Dendritic cell treated with granulocyte-macrophage colony-stimulating factor and Interleukin-4, amounts not matched to agents 40 ng/mL and 50 ng/mL, for 4 days (primary cell): ENCODE measurements at regions not wholly inside any gene's neighbourhood (a gene's known extent, or its start where the extent isn't known, plus 50 kb on each side); places are given as distances from the start of the nearest gene placed in this dataset.
"Not testable (repeated sequence)": the region's sequence is repeated elsewhere in the genome, so short reads cannot be mapped to it uniquely, and the experiment has no call there.

ENCODE experiments used
- H3K27ac Mint-ChIP-seq: one replicate; pipeline ENCODE4 v1.8.0; 2022; ENCODE audit warnings: mild to moderate bottlenecking, mixed read lengths
- H3K27me3 Mint-ChIP-seq: one replicate; pipeline ENCODE4 v1.8.0; 2022; ENCODE audit warnings: mild to moderate bottlenecking, mixed read lengths
- H3K36me3 Mint-ChIP-seq: one replicate; pipeline ENCODE4 v1.8.0; 2022; ENCODE audit warnings: low read depth, mixed read lengths
- H3K4me1 Mint-ChIP-seq: one replicate; pipeline ENCODE4 v1.8.0; 2022; ENCODE audit warnings: low read depth, mixed read lengths
- H3K4me3 Mint-ChIP-seq: one replicate; pipeline ENCODE4 v1.8.0; 2022; ENCODE audit warnings: mild to moderate bottlenecking, moderate library complexity, mixed read lengths
- H3K9me3 Mint-ChIP-seq: one replicate; pipeline ENCODE4 v1.8.0; 2022; ENCODE audit warnings: mixed read lengths
- intact Hi-C: fragments of 100-400 bp; cut with micrococcal nuclease; formaldehyde crosslinking; loops from one replicate; pipeline ENCODE4 v1.15.0; 2022

DNA sequence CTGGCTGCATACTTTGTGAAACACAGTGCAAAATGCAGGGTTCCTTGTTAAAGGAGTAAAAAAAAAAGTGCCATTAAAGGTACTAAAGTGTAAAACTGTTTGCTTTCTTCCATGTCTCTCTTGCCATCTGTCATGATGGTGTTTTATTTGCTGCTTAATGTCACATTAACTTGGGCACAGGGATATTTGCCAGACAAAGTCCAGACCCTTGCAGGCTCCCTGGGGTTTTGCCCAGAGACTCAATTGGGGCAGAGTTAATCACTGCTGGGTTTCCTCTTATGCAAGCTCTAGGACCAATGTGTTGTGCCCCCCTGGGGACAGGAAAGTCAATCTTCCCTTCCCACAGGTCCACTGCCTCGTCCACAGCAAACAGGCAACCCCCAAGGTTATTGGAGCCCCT, 274.3 kb upstream of the SGCD start:
- H3K27me3 Mint-ChIP-seq, result no peaks in the 10 kb centered on the region
- intact Hi-C loops, result no loop called here
- H3K4me1 Mint-ChIP-seq, result no peaks in the 10 kb centered on the region
- H3K4me3 Mint-ChIP-seq, result no peak overlapping the region
- peaks cover 8% of the 10 kb centered on the region for H3K9me3 Mint-ChIP-seq
- no peaks in the 10 kb centered on the region for H3K36me3 Mint-ChIP-seq
- H3K27ac Mint-ChIP-seq, result no peak overlapping the region

DNA sequence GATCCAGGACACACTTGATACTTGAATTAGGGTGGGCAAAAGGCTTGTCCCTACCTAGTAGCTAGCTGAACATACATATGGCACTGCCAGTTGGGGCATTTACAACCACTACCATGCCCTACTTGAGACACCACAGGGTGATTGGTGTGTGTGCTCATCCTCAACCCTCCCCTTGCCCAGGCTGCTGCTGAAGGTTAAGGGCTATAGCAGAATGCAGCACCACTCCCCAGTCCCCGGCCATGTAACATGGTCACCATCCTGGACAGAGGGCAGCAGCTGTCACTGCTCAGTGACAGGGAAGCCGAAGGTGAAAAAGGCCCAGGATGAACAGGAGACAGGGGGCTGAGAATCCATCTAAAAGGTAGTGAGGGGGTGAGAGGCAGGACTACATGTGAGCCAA, 273.9 kb upstream of the SGCD start:
- no peak overlapping the region for H3K27ac Mint-ChIP-seq
- intact Hi-C loops, result no loop called here
- H3K4me1 Mint-ChIP-seq, result no peaks in the 10 kb centered on the region
- no peak overlapping the region for H3K4me3 Mint-ChIP-seq
- H3K36me3 Mint-ChIP-seq, result no peaks in the 10 kb centered on the region
- no peaks in the 10 kb centered on the region for H3K27me3 Mint-ChIP-seq
- H3K9me3 Mint-ChIP-seq, result peaks cover 8% of the 10 kb centered on the region

- Mint-ChIP-seq H3K4me1 (no peaks in the 10 kb centered on the region), H3K36me3 (no peaks in the 10 kb centered on the region), H3K9me3 (peaks cover 56% of the 10 kb centered on the region), H3K27me3 (no peaks in the 10 kb centered on the region), H3K4me3 (no peak overlapping the region), H3K27ac (no peak overlapping the region)
- intact Hi-C loops, result no loop called here
These were observed 250.1 kb upstream of the SGCD start for GRCh38 chr5:156076912-156077311.

- intact Hi-C loops, result no loop called here
- H3K27ac Mint-ChIP-seq, result no peak overlapping the region
- H3K4me1 Mint-ChIP-seq, result no peaks in the 10 kb centered on the region
- no peak overlapping the region for H3K4me3 Mint-ChIP-seq
- H3K36me3 Mint-ChIP-seq, result no peaks in the 10 kb centered on the region
- peaks cover 35% of the 10 kb centered on the region for H3K9me3 Mint-ChIP-seq
- no peaks in the 10 kb centered on the region for H3K27me3 Mint-ChIP-seq
These were observed 239.3 kb upstream of the SGCD start for GRCh38 chr5:156087577-156088110.

DNA sequence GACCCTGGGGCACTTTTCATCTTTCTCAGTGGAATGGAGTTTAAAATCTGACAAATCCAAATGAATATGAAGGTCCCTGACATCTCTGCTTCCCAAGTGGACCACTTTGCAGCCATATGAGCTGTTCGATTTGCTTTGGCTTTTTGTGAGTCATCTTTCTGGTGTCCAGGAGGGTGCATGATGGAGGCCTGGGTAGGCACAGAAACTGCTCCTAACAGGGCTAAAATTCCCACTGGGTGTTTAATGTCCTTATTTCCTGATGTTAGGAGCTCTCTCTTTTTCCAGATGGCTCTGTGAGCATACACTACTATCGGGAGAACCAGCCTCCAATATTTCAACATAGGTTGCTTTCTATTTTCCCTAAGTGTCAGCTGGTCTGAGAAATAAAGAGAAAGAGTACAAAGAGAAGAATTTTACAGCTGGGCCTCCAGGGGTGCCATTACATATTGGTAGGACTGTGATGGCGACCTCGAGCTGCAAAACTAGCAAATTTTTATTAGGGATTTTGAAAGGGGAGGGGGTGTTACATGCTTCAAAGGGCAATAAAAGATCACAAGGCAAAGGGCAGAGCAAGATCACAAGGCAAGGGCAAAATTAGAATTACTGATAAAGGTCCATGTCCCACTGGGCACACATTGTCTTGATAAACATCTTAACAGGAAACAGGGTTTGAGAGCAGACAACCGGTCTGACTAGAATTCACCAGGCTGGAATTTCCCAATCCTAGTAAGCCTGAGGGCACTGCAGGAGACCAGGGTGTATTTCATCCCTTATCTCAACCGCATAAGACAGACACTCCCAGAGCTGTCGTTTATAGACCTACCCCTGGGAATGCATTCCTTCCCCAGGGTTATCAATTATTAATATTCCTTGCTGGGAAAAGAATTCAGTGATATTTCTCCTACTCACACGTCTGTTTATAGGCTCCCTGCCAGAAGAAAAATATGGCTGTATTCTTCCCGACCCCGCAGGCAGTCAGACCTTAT, 236.7 kb upstream of the SGCD start:
- H3K36me3 Mint-ChIP-seq, H3K27ac Mint-ChIP-seq, intact Hi-C loops, H3K27me3 Mint-ChIP-seq, H3K4me3 Mint-ChIP-seq, H3K4me1 Mint-ChIP-seq: not testable (repeated sequence)
- H3K9me3 Mint-ChIP-seq, result peaks cover 61% of the 10 kb centered on the region

GRCh38 chr5:156093024-156093423, 233.9 kb upstream of the SGCD start:
- H3K36me3 Mint-ChIP-seq, result no peaks in the 10 kb centered on the region
- no peak overlapping the region for H3K27ac Mint-ChIP-seq
- H3K4me1 Mint-ChIP-seq, result no peaks in the 10 kb centered on the region
- intact Hi-C loops, result no loop called here
- peaks cover 57% of the 10 kb centered on the region for H3K9me3 Mint-ChIP-seq
- H3K4me3 Mint-ChIP-seq, result no peak overlapping the region
- no peaks in the 10 kb centered on the region for H3K27me3 Mint-ChIP-seq

DNA sequence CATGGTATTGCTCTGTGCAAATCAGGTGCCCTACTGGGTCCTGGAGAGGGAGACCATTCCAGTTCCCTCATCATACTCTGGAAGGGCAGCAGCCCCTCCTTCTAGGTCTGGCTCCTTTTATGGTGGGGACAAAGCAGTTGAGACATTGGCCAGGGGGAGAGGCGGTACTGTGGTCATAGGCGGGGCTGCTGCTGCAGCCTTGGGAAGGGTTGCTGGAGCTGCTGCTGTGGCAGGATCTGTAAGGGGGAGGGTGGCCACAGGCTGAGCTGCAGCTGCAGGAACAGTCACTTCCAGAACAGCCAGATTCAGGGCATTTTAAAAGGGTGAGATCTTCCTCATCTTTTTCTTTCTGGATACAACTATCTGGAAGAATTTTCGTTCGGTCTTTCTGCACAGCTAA, 233.0 kb upstream of the SGCD start:
- intact Hi-C loops, result no loop called here
- peaks cover 56% of the 10 kb centered on the region for H3K9me3 Mint-ChIP-seq
- no peaks in the 10 kb centered on the region for H3K4me1 Mint-ChIP-seq
- no peaks in the 10 kb centered on the region for H3K27me3 Mint-ChIP-seq
- no peak overlapping the region for H3K4me3 Mint-ChIP-seq
- H3K36me3 Mint-ChIP-seq, result no peaks in the 10 kb centered on the region
- no peak overlapping the region for H3K27ac Mint-ChIP-seq

DNA sequence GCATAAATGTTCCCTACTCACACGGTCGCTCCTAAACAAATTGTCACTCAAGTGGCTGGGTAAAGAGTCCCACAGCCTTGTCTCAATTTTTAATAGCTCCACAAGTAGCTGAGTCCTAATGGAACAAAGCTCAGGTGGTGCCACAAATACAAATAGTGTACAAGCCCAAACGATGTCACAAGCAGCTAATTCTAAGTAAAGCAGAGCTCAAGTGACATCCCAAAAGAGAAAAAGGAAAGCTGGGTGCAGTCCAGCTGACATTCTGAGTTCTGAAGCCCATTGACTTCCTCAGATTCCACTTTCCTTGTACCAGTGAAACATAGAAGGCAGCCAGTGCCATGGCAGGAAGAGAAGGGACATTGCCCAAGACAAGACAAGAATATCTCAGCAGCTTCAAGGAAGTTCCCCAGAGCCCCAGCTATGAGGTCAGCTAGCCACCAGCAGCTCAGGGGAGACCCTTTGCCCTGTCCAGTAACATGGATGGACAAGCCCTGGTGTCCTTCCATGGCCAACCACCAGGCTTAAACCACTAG, 231.2 kb upstream of the SGCD start:
- no peaks in the 10 kb centered on the region for H3K4me1 Mint-ChIP-seq
- no peaks in the 10 kb centered on the region for H3K36me3 Mint-ChIP-seq
- intact Hi-C loops, result no loop called here
- H3K4me3 Mint-ChIP-seq, result no peak overlapping the region
- peaks cover 38% of the 10 kb centered on the region for H3K9me3 Mint-ChIP-seq
- no peak overlapping the region for H3K27ac Mint-ChIP-seq
- no peaks in the 10 kb centered on the region for H3K27me3 Mint-ChIP-seq

DNA sequence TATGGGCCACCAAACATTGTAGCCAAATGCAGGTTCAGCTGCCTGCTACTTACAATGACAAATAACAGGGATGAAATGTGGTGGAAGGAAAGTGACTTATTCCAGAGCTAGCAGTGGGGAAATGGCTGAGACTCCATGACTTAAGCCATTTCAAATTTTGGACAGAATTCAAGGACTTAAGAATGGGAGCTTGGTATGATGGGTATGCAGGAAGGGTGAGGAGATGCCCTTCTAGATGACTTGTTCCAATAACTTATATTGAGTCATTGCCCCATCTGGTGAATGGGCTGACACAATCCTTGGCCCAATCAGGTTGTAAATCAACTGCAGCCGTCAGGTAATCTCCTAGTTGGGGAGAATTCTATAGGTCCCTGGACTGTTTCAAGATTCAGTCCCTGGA, 230.7 kb upstream of the SGCD start:
- Mint-ChIP-seq H3K27me3 (no peaks in the 10 kb centered on the region), H3K27ac (no peak overlapping the region), H3K4me3 (no peak overlapping the region), H3K36me3 (no peaks in the 10 kb centered on the region), H3K4me1 (no peaks in the 10 kb centered on the region), H3K9me3 (peaks cover 33% of the 10 kb centered on the region)
- intact Hi-C loops, result no loop called here

- Mint-ChIP-seq H3K4me1 (no peaks in the 10 kb centered on the region), H3K9me3 (no peaks in the 10 kb centered on the region)
These were observed 223.6 kb upstream of the SGCD start for GRCh38 chr5:156103155-156103885.

GRCh38 chr5:156109317-156110023, 217.5 kb upstream of the SGCD start:
- H3K4me1 Mint-ChIP-seq, result no peaks in the 10 kb centered on the region
- H3K27me3 Mint-ChIP-seq, result no peaks in the 10 kb centered on the region
- H3K4me3 Mint-ChIP-seq, result no peak overlapping the region
- H3K36me3 Mint-ChIP-seq, result no peaks in the 10 kb centered on the region
- H3K9me3 Mint-ChIP-seq, result no peaks in the 10 kb centered on the region
- no peak overlapping the region for H3K27ac Mint-ChIP-seq
- intact Hi-C loops, result no loop called here

More at GRCh38 chr5:156103155-156103885, 223.6 kb upstream of the SGCD start:
- Mint-ChIP-seq H3K27ac (no peak overlapping the region), H3K4me3 (no peak overlapping the region), H3K36me3 (no peaks in the 10 kb centered on the region), H3K27me3 (no peaks in the 10 kb centered on the region)
- intact Hi-C loops, result no loop called here

DNA sequence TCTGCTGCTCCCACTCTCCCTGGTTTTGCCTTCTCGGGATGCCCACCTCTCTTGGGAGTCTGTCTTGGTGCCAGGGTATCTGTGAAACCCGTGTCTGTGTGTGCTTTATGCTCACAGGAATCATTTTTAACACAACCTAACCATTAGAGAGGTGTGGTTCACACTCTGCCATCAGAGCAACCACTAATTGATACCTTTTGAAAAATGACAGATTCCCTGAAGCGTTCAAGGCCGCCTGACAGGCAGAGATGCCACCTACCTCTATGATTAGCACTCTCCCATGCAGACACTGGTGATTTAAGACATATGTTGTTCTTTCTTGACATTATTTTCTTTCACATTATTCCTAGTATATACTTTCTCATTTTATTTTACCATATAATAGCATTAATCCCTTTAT, 207.3 kb upstream of the SGCD start:
- Mint-ChIP-seq H3K9me3 (no peaks in the 10 kb centered on the region), H3K27me3 (no peaks in the 10 kb centered on the region), H3K4me3 (no peak overlapping the region), H3K27ac (no peak overlapping the region), H3K4me1 (no peaks in the 10 kb centered on the region), H3K36me3 (no peaks in the 10 kb centered on the region)
- intact Hi-C loops, result no loop called here

GRCh38 chr5:156120777-156121176, 206.2 kb upstream of the SGCD start:
- H3K36me3 Mint-ChIP-seq, result no peaks in the 10 kb centered on the region
- no peaks in the 10 kb centered on the region for H3K9me3 Mint-ChIP-seq
- no peaks in the 10 kb centered on the region for H3K4me1 Mint-ChIP-seq
- no peaks in the 10 kb centered on the region for H3K27me3 Mint-ChIP-seq
- no peak overlapping the region for H3K4me3 Mint-ChIP-seq
- no peak overlapping the region for H3K27ac Mint-ChIP-seq
- intact Hi-C loops, result no loop called here
